ENCODE measurements at regions not wholly inside any gene's neighbourhood (a gene's known extent, or its start where the extent isn't known, plus 50 kb on each side); places are given as distances from the start of the nearest gene placed in this dataset.
A peak's percentile ranks its signal among the peaks of the same experiment; 100 is the strongest.
"Not testable (repeated sequence)": the region's sequence is repeated elsewhere in the genome, so short reads cannot be mapped to it uniquely, and the experiment has no call there.

DNA sequence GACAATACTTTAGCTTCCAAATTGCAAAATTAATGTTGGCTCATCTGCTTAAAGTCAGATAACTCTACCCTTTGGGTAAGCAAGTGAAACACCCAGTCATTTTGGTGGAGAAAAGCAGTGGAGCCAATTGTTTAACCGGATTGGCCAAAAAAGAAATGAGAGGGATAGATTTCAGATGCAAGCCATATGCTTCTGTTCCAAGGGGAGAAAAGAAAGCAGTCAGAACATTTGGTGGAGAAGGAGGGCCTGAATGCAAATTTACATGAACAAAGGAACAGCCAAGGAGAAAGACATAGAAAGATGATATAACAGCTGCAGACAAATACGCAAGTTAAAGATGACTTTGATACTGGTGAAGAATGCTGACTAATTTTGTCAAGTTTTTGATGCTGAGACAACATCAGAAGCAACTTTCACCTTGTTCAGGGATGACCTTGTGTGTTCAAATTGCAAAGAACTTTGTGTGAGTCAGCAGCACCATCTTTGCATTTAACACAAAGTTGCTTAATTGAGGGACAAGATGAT, 173.1 kb downstream of the TGFB2 start:
- intact Hi-C loops (cut with DNase I; ENCODE audit: low total_unique reads): no loop called here
- DNase-seq: no peak
- TF ChIP-seq, protein P1, sequence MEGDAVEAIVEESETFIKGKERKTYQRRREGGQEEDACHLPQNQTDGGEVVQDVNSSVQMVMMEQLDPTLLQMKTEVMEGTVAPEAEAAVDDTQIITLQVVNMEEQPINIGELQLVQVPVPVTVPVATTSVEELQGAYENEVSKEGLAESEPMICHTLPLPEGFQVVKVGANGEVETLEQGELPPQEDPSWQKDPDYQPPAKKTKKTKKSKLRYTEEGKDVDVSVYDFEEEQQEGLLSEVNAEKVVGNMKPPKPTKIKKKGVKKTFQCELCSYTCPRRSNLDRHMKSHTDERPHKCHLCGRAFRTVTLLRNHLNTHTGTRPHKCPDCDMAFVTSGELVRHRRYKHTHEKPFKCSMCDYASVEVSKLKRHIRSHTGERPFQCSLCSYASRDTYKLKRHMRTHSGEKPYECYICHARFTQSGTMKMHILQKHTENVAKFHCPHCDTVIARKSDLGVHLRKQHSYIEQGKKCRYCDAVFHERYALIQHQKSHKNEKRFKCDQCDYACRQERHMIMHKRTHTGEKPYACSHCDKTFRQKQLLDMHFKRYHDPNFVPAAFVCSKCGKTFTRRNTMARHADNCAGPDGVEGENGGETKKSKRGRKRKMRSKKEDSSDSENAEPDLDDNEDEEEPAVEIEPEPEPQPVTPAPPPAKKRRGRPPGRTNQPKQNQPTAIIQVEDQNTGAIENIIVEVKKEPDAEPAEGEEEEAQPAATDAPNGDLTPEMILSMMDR (IDR thresholded peaks at IDR 0.05): no peak
- TF ChIP-seq POLR2A (IDR thresholded peaks at IDR 0.05): no peak
- no peaks in the 10 kb centered on the region for H3K4me1 ChIP-seq
- H3K4me3 ChIP-seq: no peak overlapping the region
- no peaks in the 10 kb centered on the region for H3K36me3 ChIP-seq
- no peaks in the 10 kb centered on the region for H3K27me3 ChIP-seq
- no peak overlapping the region for H3K27ac ChIP-seq
- H3K9me3 ChIP-seq: no peaks in the 10 kb centered on the region

DNA sequence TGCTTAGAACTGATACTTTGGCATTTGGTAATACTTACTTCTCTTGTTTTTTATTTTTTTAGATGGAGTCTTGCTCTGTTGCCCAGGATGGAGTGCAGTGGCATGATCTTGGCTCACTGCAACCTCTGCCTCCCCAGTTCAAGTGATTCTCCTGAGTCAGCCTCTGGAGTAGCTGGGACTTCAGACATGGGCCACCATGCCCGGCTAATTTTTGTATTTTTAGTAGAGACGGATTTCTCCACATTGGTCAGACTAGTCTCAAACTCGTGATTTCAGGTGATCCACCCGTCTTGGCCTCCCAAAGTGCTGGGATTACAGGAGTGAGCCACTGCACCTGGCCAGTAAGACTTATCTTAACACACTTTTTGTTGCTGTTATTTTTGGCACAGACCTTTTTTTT, 175.5 kb downstream of the TGFB2 start:
- H3K4me1 ChIP-seq; H3K9me3 ChIP-seq; H3K27me3 ChIP-seq; H3K36me3 ChIP-seq; DNase-seq; H3K4me3 ChIP-seq; intact Hi-C loops (cut with DNase I; ENCODE audit: low total_unique reads); H3K27ac ChIP-seq: not testable (repeated sequence)

DNA sequence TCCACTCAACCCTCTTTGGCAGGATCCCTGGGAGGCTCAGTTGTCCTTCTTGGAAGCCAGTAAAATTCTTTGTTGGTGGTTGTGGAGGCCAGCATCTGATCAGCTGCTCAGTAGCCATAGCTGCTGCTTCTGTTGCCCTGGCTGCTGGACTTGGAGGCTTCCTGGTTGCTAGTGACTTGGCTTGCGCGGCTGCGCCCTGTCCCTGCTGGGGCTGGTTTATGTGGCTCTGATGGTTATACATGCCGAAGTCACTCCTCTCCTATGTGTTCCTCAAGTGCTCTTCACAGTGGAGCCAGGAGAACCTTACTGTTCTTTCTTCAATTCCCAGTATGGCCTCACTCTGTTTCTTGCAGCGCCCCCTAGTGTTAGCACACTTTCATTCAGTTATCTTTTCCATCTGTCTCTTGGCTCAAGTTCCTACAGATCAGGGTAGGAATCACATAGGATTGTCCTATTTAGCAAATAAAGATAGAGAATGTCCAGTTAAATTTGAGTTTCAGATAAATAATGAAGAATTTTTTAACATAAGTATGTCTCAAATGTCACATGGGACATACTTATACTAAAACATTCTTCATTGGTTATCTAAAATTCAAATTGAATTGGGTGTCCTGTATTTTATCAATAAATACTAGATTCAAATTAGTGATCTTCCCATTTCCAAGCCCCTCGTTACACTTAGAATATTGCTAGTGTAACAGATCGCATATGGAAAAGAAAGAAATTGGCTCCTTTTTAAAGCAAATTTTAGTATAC, 176.5 kb downstream of the TGFB2 start:
- no peaks in the 10 kb centered on the region for H3K36me3 ChIP-seq

DNA sequence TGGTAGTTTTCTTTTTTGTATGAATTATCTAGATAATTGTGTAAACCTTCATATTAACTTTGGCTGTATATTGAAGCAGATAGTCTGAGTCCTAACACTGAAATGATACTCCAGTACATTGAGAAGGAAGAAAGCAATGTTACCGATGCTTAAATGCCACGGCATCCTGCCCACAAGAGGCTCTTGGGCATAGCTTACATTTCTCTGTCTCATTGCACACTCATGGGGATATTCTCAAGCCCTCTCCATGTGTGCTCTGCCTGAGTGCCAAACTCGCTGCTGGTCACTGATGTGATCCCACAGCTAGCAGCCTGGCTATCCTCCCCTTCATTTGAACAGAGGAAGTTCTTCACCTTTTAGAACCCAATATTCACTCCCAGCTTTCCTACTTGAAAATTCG, 179.4 kb downstream of the TGFB2 start:
- H3K36me3 ChIP-seq: no peaks in the 10 kb centered on the region
- DNase-seq: no peak
- H3K4me1 ChIP-seq: no peaks in the 10 kb centered on the region
- H3K27me3 ChIP-seq: no peaks in the 10 kb centered on the region
- TF ChIP-seq, protein P1 (IDR thresholded peaks at IDR 0.05): no peak
- TF ChIP-seq POLR2A (IDR thresholded peaks at IDR 0.05): no peak
- intact Hi-C loops (cut with DNase I; ENCODE audit: low total_unique reads): no loop called here
- no peaks in the 10 kb centered on the region for H3K9me3 ChIP-seq
- no peak overlapping the region for H3K4me3 ChIP-seq
- H3K27ac ChIP-seq: no peak overlapping the region

More for the DNA sequence above, 176.5 kb downstream of the TGFB2 start:
- intact Hi-C loops (cut with DNase I; ENCODE audit: low total_unique reads): no loop called here
- Histone ChIP-seq H3K27ac (no peak overlapping the region), H3K9me3 (no peaks in the 10 kb centered on the region), H3K4me1 (no peaks in the 10 kb centered on the region), H3K4me3 (no peak overlapping the region), H3K27me3 (no peaks in the 10 kb centered on the region)
- no peak for TF ChIP-seq POLR2A (IDR thresholded peaks at IDR 0.05)
- TF ChIP-seq, protein P1 (IDR thresholded peaks at IDR 0.05): peak; percentile 34 to 53 (median 48)
- peak; percentile 30 to 51 for DNase-seq

DNA sequence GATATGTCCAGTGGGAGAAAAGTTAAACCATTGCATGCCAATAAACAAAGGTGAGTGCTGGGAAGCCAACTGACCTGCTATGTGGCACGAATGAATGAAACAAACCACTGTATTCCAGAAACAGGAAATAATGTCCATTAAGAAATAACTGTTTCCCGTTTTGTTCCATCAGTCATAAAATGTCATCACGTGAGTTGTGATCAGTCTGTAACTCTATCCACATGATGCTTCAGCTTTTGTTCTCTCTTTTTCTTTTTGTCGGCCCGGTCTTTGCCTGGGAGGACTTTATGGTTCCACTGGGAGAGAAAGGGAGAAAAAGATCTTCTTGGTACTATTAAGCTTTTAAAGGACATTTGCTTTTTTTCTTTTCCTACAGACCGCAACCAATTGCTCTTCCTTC, 179.9 kb downstream of the TGFB2 start:
- Histone ChIP-seq H3K27me3 (no peaks in the 10 kb centered on the region), H3K36me3 (no peaks in the 10 kb centered on the region), H3K4me1 (no peaks in the 10 kb centered on the region), H3K4me3 (no peak overlapping the region), H3K9me3 (no peaks in the 10 kb centered on the region), H3K27ac (no peak overlapping the region)
- no peak for TF ChIP-seq POLR2A (IDR thresholded peaks at IDR 0.05)
- TF ChIP-seq, protein P1 (IDR thresholded peaks at IDR 0.05): no peak
- intact Hi-C loops (cut with DNase I; ENCODE audit: low total_unique reads): no loop called here
- DNase-seq: no peak

Measured in uterus (tissue), 3 donors.